Skeletal muscle tissue (tissue), 3 donors: ENCODE measurements at regions not wholly inside any gene's neighbourhood (a gene's known extent, or its start where the extent isn't known, plus 50 kb on each side); places are given as distances from the start of the nearest gene placed in this dataset.
"Not testable (repeated sequence)": the region's sequence is repeated elsewhere in the genome, so short reads cannot be mapped to it uniquely, and the experiment has no call there.

ENCODE experiments used
- H3K27ac ChIP-seq: one replicate; pipeline ENCODE4 v1.7.0; 2013; ENCODE audit warnings: mild to moderate bottlenecking, low read depth, low read length, inconsistent platforms
- H3K27me3 ChIP-seq, 3 donors: one replicate each; pipeline ENCODE4 v1.7.0; 2013; ENCODE audit warnings: low read length in 3 of 3; ENCODE audit not compliant: control insufficient read depth in 3 of 3, insufficient read depth in 3 of 3
- H3K36me3 ChIP-seq, 3 donors: one replicate each; pipeline ENCODE4 v1.7.0; 2013; ENCODE audit warnings: low read length in 3 of 3; ENCODE audit not compliant: control insufficient read depth in 3 of 3, insufficient read depth in 3 of 3
- H3K4me1 ChIP-seq, 3 donors: one replicate each; pipeline ENCODE4 v1.7.0; 2013; ENCODE audit warnings: low read length in 3 of 3, mild to moderate bottlenecking in 3 of 3; ENCODE audit not compliant: control insufficient read depth in 3 of 3, insufficient read depth in 3 of 3
- H3K4me3 ChIP-seq, 3 donors: one replicate each; pipeline ENCODE4 v1.7.0; 2013; ENCODE audit warnings: low read length in 3 of 3
- H3K9ac ChIP-seq, 3 donors: one replicate each; pipeline ENCODE4 v1.7.0; 2013; ENCODE audit warnings: low read length in 3 of 3, mild to moderate bottlenecking in 3 of 3, moderate library complexity in 2 of 3, low read depth in 1 of 3
- H3K9me3 ChIP-seq, 3 donors: one replicate each; pipeline ENCODE4 v1.7.0; 2013; ENCODE audit warnings: low read length in 3 of 3; ENCODE audit not compliant: control insufficient read depth in 3 of 3
- donor health status: Osteomylitis.

- H3K27me3 ChIP-seq: no peaks in the 10 kb centered on the region
- H3K4me1 ChIP-seq: peaks cover 0 to 2% (median 0%) of the 10 kb centered on the region in 3 donors
- no peak overlapping the region for H3K9ac ChIP-seq
- H3K36me3 ChIP-seq: no peaks in the 10 kb centered on the region
- no peak overlapping the region for H3K27ac ChIP-seq
- H3K4me3 ChIP-seq: no peak overlapping the region
- peaks cover 2 to 3% (median 2%) of the 10 kb centered on the region in 3 donors for H3K9me3 ChIP-seq
These were observed 56.8 kb upstream of the ST3GAL5 start for GRCh38 chr2:85945586-85945985.

GRCh38 chr2:85945172-85945571 is 56.4 kb upstream of the ST3GAL5 start:
- Histone ChIP-seq H3K4me3 (no peak overlapping the region), H3K9ac (no peak overlapping the region), H3K27ac (no peak overlapping the region), H3K4me1 (peaks cover 0 to 2% (median 0%) of the 10 kb centered on the region in 3 donors), H3K36me3 (no peaks in the 10 kb centered on the region), H3K27me3 (no peaks in the 10 kb centered on the region), H3K9me3 (peaks cover 2 to 3% (median 2%) of the 10 kb centered on the region in 3 donors)

GRCh38 chr2:85942346-85942957 is 53.7 kb upstream of the ST3GAL5 start:
- H3K27me3 ChIP-seq: no peaks in the 10 kb centered on the region
- no peaks in the 10 kb centered on the region for H3K4me1 ChIP-seq
- H3K27ac ChIP-seq: no peak overlapping the region
- H3K9me3 ChIP-seq: peaks cover under 1 to 3% (median 2%) of the 10 kb centered on the region in 3 donors
- no peak overlapping the region for H3K4me3 ChIP-seq
- no peaks in the 10 kb centered on the region for H3K36me3 ChIP-seq
- H3K9ac ChIP-seq: no peak overlapping the region

GRCh38 chr2:85941490-85941889 is 52.7 kb upstream of the ST3GAL5 start:
- H3K27me3 ChIP-seq, H3K27ac ChIP-seq, H3K36me3 ChIP-seq, H3K4me3 ChIP-seq, H3K4me1 ChIP-seq, H3K9ac ChIP-seq, H3K9me3 ChIP-seq: not testable (repeated sequence)

- no peak overlapping the region for H3K4me3 ChIP-seq
- no peaks in the 10 kb centered on the region for H3K36me3 ChIP-seq
- H3K27me3 ChIP-seq: no peaks in the 10 kb centered on the region
- H3K9ac ChIP-seq: no peak overlapping the region
- no peak overlapping the region for H3K27ac ChIP-seq
- peaks cover 0 to 5% (median 0%) of the 10 kb centered on the region in 3 donors for H3K4me1 ChIP-seq
- peaks cover 0 to 2% (median 0%) of the 10 kb centered on the region in 3 donors for H3K9me3 ChIP-seq
These were observed 50.3 kb upstream of the ST3GAL5 start for GRCh38 chr2:85939131-85939530.
